Esophagus squamous epithelium (tissue), 4 donors: ENCODE measurements at regions not wholly inside any gene's neighbourhood (a gene's known extent, or its start where the extent isn't known, plus 50 kb on each side); places are given as distances from the start of the nearest gene placed in this dataset.

Experiments used
- POLR2A ChIP-seq, 4 donors: fragments of 450-650 bp; IDR thresholded peaks; one replicate each; pipeline ENCODE4 v1.6.1; 2017; ENCODE audit warnings: antibody characterized with exemption in 4 of 4, mild to moderate bottlenecking in 4 of 4, moderate library complexity in 3 of 4
- TF ChIP-seq, protein P1 (sequence below), 6 experiments: fragments of 450-650 bp in 4 of 6; fragments of 200-600 bp in 2 of 6; sonication (generic) in 2 of 6; IDR thresholded peaks; one replicate each; pipeline ENCODE4 v1.5.1; 2016 to 2019; ENCODE audit warnings: antibody characterized with exemption in 6 of 6, mild to moderate bottlenecking in 4 of 6, moderate library complexity in 4 of 6

DNA sequence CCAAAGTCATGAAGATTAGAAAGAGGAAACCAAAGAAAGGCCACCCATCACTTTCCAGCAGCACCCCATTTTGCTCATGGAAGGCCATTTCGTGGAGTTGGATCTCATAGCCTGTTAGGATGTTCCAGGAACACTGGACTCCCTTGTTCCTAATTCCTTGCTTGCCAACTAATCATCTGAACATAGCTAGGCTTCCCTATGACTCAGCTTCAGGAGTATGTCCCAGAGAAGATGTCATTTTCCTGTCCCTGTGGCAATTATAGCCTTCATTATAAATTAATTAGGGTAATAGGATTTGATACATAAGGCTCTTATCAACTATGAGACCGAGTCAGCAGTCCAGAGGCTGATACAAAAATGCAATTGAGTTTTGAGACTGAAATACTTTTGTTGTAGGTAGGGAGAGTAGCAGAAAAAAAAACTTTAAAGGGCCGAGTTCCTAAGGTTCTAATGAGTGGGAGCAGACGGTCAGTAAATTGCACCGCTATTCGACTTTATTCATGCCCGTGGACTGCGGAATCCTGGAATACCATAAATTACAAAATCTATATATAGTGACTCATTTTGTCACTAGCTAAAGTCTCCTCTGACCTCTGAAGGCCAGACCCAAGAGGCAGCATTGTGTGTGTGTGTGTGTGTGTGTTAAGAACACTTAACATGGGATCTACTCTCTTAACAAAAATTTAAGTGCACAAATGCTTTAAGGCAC lies 311.8 kb downstream of the FBXO15 start:
- no peak for TF ChIP-seq POLR2A (IDR thresholded peaks at IDR 0.05)
- TF ChIP-seq, protein P1, sequence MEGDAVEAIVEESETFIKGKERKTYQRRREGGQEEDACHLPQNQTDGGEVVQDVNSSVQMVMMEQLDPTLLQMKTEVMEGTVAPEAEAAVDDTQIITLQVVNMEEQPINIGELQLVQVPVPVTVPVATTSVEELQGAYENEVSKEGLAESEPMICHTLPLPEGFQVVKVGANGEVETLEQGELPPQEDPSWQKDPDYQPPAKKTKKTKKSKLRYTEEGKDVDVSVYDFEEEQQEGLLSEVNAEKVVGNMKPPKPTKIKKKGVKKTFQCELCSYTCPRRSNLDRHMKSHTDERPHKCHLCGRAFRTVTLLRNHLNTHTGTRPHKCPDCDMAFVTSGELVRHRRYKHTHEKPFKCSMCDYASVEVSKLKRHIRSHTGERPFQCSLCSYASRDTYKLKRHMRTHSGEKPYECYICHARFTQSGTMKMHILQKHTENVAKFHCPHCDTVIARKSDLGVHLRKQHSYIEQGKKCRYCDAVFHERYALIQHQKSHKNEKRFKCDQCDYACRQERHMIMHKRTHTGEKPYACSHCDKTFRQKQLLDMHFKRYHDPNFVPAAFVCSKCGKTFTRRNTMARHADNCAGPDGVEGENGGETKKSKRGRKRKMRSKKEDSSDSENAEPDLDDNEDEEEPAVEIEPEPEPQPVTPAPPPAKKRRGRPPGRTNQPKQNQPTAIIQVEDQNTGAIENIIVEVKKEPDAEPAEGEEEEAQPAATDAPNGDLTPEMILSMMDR (IDR thresholded peaks at IDR 0.05), result no peak
